Progenitor cell of endocrine pancreas (in vitro differentiated cells): ENCODE measurements at regions not wholly inside any gene's neighbourhood (a gene's known extent, or its start where the extent isn't known, plus 50 kb on each side); places are given as distances from the start of the nearest gene placed in this dataset.
A peak's percentile ranks its signal among the peaks of the same experiment; 100 is the strongest.

ENCODE experiments used
- DNase-seq: peaks from one replicate; pipeline ENCODE4 v3.0.0; 2021; ENCODE audit warnings: low spot score; ENCODE audit not compliant: unreplicated experiment
- H3K27ac Mint-ChIP-seq: 2 replicates; pipeline ENCODE4 v1.8.0; 2021; ENCODE audit warnings: mild to moderate bottlenecking, moderate library complexity, mixed read lengths
- H3K27me3 Mint-ChIP-seq: 2 replicates; pipeline ENCODE4 v1.8.0; 2021; ENCODE audit warnings: mixed read lengths
- H3K36me3 Mint-ChIP-seq: 2 replicates; pipeline ENCODE4 v1.8.0; 2022; ENCODE audit warnings: mixed read lengths; ENCODE audit not compliant: insufficient read depth
- H3K4me1 Mint-ChIP-seq: 2 replicates; pipeline ENCODE4 v1.8.0; 2021; ENCODE audit warnings: low read depth, mixed read lengths
- H3K4me3 Mint-ChIP-seq: 2 replicates; pipeline ENCODE4 v1.8.0; 2021; ENCODE audit warnings: low read depth, mild to moderate bottlenecking, moderate library complexity, mixed read lengths
- H3K9me3 Mint-ChIP-seq: 2 replicates; pipeline ENCODE4 v1.8.0; 2021; ENCODE audit warnings: low read depth, mixed read lengths
- CTCF ChIP-seq: fragments of 200-600 bp; sonication (generic); IDR thresholded peaks from one replicate; pipeline ENCODE4 v1.5.0; 2021; ENCODE audit warnings: antibody characterized with exemption, mild to moderate bottlenecking; ENCODE audit not compliant: unreplicated experiment

- no peak for TF ChIP-seq CTCF
- peaks cover 24% of the 10 kb centered on the region for H3K4me1 Mint-ChIP-seq
- peak overlapping the region; percentile 80 for H3K27ac Mint-ChIP-seq
- no peaks in the 10 kb centered on the region for H3K27me3 Mint-ChIP-seq
- DNase-seq, result no peak
- H3K9me3 Mint-ChIP-seq, result peaks cover 40% of the 10 kb centered on the region
- H3K4me3 Mint-ChIP-seq, result no peak overlapping the region
- H3K36me3 Mint-ChIP-seq, result peaks cover 20% of the 10 kb centered on the region
Measured at GRCh38 chr12:58513852-58514251, 406.5 kb downstream of the LRIG3 start.

- H3K4me3 Mint-ChIP-seq, result no peak overlapping the region
- peaks cover 38% of the 10 kb centered on the region for H3K9me3 Mint-ChIP-seq
- no peak overlapping the region for H3K27ac Mint-ChIP-seq
- H3K4me1 Mint-ChIP-seq, result peaks cover 3% of the 10 kb centered on the region
- H3K27me3 Mint-ChIP-seq, result no peaks in the 10 kb centered on the region
- no peak for DNase-seq
- TF ChIP-seq CTCF, result no peak
- peaks cover 15% of the 10 kb centered on the region for H3K36me3 Mint-ChIP-seq
Measured at GRCh38 chr12:58519839-58520238, 400.5 kb downstream of the LRIG3 start.

- Mint-ChIP-seq H3K9me3 (peaks cover 36% of the 10 kb centered on the region), H3K27ac (no peak overlapping the region), H3K27me3 (no peaks in the 10 kb centered on the region), H3K36me3 (peaks cover 15% of the 10 kb centered on the region), H3K4me3 (no peak overlapping the region), H3K4me1 (peaks cover 8% of the 10 kb centered on the region)
- TF ChIP-seq CTCF, result no peak
- no peak for DNase-seq
Measured at GRCh38 chr12:58521152-58521551, 399.2 kb downstream of the LRIG3 start.

GRCh38 chr12:58521796-58522195, 398.5 kb downstream of the LRIG3 start:
- no peak for TF ChIP-seq CTCF
- peaks cover 12% of the 10 kb centered on the region for H3K36me3 Mint-ChIP-seq
- DNase-seq, result no peak
- no peak overlapping the region for H3K4me3 Mint-ChIP-seq
- peaks cover 11% of the 10 kb centered on the region for H3K4me1 Mint-ChIP-seq
- H3K27me3 Mint-ChIP-seq, result no peaks in the 10 kb centered on the region
- peaks cover 32% of the 10 kb centered on the region for H3K9me3 Mint-ChIP-seq
- H3K27ac Mint-ChIP-seq, result no peak overlapping the region

- no peak for DNase-seq
- no peak for TF ChIP-seq CTCF
- Mint-ChIP-seq H3K4me3 (no peak overlapping the region), H3K9me3 (peaks cover 19% of the 10 kb centered on the region), H3K27me3 (no peaks in the 10 kb centered on the region), H3K27ac (no peak overlapping the region), H3K4me1 (peaks cover 11% of the 10 kb centered on the region), H3K36me3 (peaks cover 6% of the 10 kb centered on the region)
Measured at GRCh38 chr12:58523360-58523759, 396.9 kb downstream of the LRIG3 start.
